Natural killer cell (primary cell): ENCODE measurements at regions not wholly inside any gene's neighbourhood (a gene's known extent, or its start where the extent isn't known, plus 50 kb on each side); places are given as distances from the start of the nearest gene placed in this dataset.

ENCODE experiments used
- ATAC-seq, 3 donors: fragments of 150-1000 bp in 2 of 3; fragments of 200-7000 bp in 1 of 3; cut with Tn5 transposase; 1 replicate in 1 of 3; 2 replicates in 2 of 3; pipeline ENCODE4 v1.10.0; 2021; ENCODE audit warnings: mild to moderate bottlenecking in 2 of 3, moderate library complexity in 2 of 3
- DNase-seq, 2 donors: peaks; one replicate each; pipeline versions ENCODE4 v3.0.0 to v3.0.0-alpha.2; 2013 to 2021; ENCODE audit warnings: mixed read lengths in 1 of 2
- H3K27ac ChIP-seq: one replicate; pipeline ENCODE4 v1.5.1; 2013; ENCODE audit warnings: mild to moderate bottlenecking, low read length
- H3K27me3 ChIP-seq: one replicate; pipeline ENCODE4 v1.6.1; 2013; ENCODE audit warnings: low read length; ENCODE audit not compliant: control insufficient read depth, insufficient read depth
- H3K36me3 ChIP-seq: one replicate; pipeline ENCODE4 v1.6.1; 2013; ENCODE audit warnings: low read length; ENCODE audit not compliant: control insufficient read depth, insufficient read depth
- H3K4me1 ChIP-seq: one replicate; pipeline ENCODE4 v1.6.1; 2013; ENCODE audit warnings: low read length; ENCODE audit not compliant: control insufficient read depth, insufficient read depth
- H3K4me3 ChIP-seq: one replicate; pipeline ENCODE4 v1.5.1; 2013; ENCODE audit warnings: low read length
- H3K9me3 ChIP-seq: one replicate; pipeline ENCODE4 v1.6.1; 2013; ENCODE audit warnings: low read length; ENCODE audit not compliant: control insufficient read depth, insufficient read depth
- H3K27ac Mint-ChIP-seq, 2 donors: one replicate each; pipeline ENCODE4 v1.8.0; 2022; ENCODE audit warnings: mild to moderate bottlenecking in 2 of 2, mixed read lengths in 2 of 2, moderate library complexity in 1 of 2
- H3K27me3 Mint-ChIP-seq, 2 donors: one replicate each; pipeline ENCODE4 v1.8.0; 2022; ENCODE audit warnings: low read depth in 2 of 2, mixed read lengths in 2 of 2
- H3K36me3 Mint-ChIP-seq: one replicate; pipeline ENCODE4 v1.8.0; 2022; ENCODE audit warnings: mixed read lengths
- H3K4me1 Mint-ChIP-seq, 2 donors: one replicate each; pipeline ENCODE4 v1.8.0; 2022; ENCODE audit warnings: mixed read lengths in 2 of 2
- H3K4me3 Mint-ChIP-seq: one replicate; pipeline ENCODE4 v1.8.0; 2022; ENCODE audit warnings: mild to moderate bottlenecking, moderate library complexity, mixed read lengths
- H3K9me3 Mint-ChIP-seq, 2 donors: one replicate each; pipeline ENCODE4 v1.8.0; 2022; ENCODE audit warnings: mixed read lengths in 2 of 2
- WGBS: methylation state at CpG from one replicate; pipeline ENCODE4 v1.1.7; 2013; ENCODE audit warnings: missing lambda C conversion rate; ENCODE audit not compliant: insufficient coverage; 5-methylcytosine and 5-hydroxymethylcytosine counted together
- intact Hi-C: fragments of 100-400 bp; cut with micrococcal nuclease; formaldehyde crosslinking; loops from one replicate; pipeline ENCODE4 v1.14.2; 2022
- TF ChIP-seq, protein P1 (sequence below): fragments of 200-600 bp; IDR thresholded peaks from one replicate; pipeline ENCODE4 v1.8.0; 2022; ENCODE audit warnings: antibody characterized with exemption

DNA sequence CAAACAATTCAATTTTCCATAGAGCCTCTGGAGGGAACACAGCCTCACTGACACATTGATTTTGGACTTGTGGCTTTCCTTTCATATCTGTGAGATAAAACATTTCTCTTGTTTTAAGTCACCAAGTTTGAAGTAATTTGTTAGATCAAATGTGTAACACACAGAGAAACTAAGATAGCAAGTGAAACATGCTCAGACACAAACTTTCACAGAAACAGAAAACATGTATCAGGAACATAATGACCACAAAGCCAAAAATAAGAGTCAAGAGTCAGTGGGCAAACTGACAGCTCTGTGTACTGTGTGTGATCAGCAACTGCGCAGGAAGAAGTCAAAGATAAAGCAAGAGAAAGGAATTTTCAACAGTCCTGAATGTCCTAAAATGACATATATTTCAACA is 1237.5 kb downstream of the AMY1C start:
- Mint-ChIP-seq H3K9me3 (peaks cover 15 to 25% of the 10 kb centered on the region in 2 donors), H3K4me1 (no peaks in the 10 kb centered on the region), H3K36me3 (peaks cover 7% of the 10 kb centered on the region), H3K27me3 (no peaks in the 10 kb centered on the region), H3K27ac (no peak overlapping the region), H3K4me3 (no peak overlapping the region)
- 64% methylated on average over 1 of the region's 1 CpG for WGBS
- no peak overlapping the region for H3K27ac ChIP-seq
- no peaks in the 10 kb centered on the region for H3K9me3 ChIP-seq
- intact Hi-C loops: no loop called here
- no peak overlapping the region for H3K4me3 ChIP-seq
- no peaks in the 10 kb centered on the region for H3K36me3 ChIP-seq
- TF ChIP-seq, protein P1, sequence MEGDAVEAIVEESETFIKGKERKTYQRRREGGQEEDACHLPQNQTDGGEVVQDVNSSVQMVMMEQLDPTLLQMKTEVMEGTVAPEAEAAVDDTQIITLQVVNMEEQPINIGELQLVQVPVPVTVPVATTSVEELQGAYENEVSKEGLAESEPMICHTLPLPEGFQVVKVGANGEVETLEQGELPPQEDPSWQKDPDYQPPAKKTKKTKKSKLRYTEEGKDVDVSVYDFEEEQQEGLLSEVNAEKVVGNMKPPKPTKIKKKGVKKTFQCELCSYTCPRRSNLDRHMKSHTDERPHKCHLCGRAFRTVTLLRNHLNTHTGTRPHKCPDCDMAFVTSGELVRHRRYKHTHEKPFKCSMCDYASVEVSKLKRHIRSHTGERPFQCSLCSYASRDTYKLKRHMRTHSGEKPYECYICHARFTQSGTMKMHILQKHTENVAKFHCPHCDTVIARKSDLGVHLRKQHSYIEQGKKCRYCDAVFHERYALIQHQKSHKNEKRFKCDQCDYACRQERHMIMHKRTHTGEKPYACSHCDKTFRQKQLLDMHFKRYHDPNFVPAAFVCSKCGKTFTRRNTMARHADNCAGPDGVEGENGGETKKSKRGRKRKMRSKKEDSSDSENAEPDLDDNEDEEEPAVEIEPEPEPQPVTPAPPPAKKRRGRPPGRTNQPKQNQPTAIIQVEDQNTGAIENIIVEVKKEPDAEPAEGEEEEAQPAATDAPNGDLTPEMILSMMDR: no peak
- no peak for ATAC-seq
- H3K4me1 ChIP-seq: no peaks in the 10 kb centered on the region
- H3K27me3 ChIP-seq: no peaks in the 10 kb centered on the region
- DNase-seq: no peak

GRCh38 chr1:104989012-104989411 is 1239.3 kb downstream of the AMY1C start:
- Histone ChIP-seq H3K36me3 (no peaks in the 10 kb centered on the region), H3K4me3 (no peak overlapping the region), H3K4me1 (no peaks in the 10 kb centered on the region), H3K27me3 (no peaks in the 10 kb centered on the region), H3K9me3 (no peaks in the 10 kb centered on the region), H3K27ac (no peak overlapping the region)
- intact Hi-C loops: no loop called here
- DNase-seq (no peak), ATAC-seq (no peak)
- H3K27ac Mint-ChIP-seq: no peak overlapping the region
- no peak overlapping the region for H3K4me3 Mint-ChIP-seq
- peaks cover 12 to 21% of the 10 kb centered on the region in 2 donors for H3K9me3 Mint-ChIP-seq
- TF ChIP-seq, protein P1: no peak
- no CpG with 5 or more reads among the region's 3 CpGs for WGBS
- no peaks in the 10 kb centered on the region for H3K4me1 Mint-ChIP-seq
- peaks cover 7% of the 10 kb centered on the region for H3K36me3 Mint-ChIP-seq
- H3K27me3 Mint-ChIP-seq: no peaks in the 10 kb centered on the region

GRCh38 chr1:104991702-104992101 is 1242.0 kb downstream of the AMY1C start:
- H3K36me3 Mint-ChIP-seq: peaks cover 7% of the 10 kb centered on the region
- Histone ChIP-seq H3K9me3 (no peaks in the 10 kb centered on the region), H3K36me3 (no peaks in the 10 kb centered on the region), H3K4me1 (no peaks in the 10 kb centered on the region), H3K4me3 (no peak overlapping the region), H3K27me3 (no peaks in the 10 kb centered on the region), H3K27ac (no peak overlapping the region)
- intact Hi-C loops: no loop called here
- WGBS: 81% methylated on average over 3 of the region's 3 CpGs
- H3K4me1 Mint-ChIP-seq: no peaks in the 10 kb centered on the region
- H3K9me3 Mint-ChIP-seq: peaks cover 12 to 20% of the 10 kb centered on the region in 2 donors
- no peak for ATAC-seq
- H3K27me3 Mint-ChIP-seq: no peaks in the 10 kb centered on the region
- no peak for DNase-seq
- no peak overlapping the region for H3K27ac Mint-ChIP-seq
- H3K4me3 Mint-ChIP-seq: no peak overlapping the region
- TF ChIP-seq, protein P1: no peak

- no peaks in the 10 kb centered on the region for H3K4me1 ChIP-seq
- no peaks in the 10 kb centered on the region for H3K36me3 ChIP-seq
- H3K4me3 ChIP-seq: no peak overlapping the region
- TF ChIP-seq, protein P1: no peak
- no peak overlapping the region for H3K4me3 Mint-ChIP-seq
- H3K9me3 ChIP-seq: peaks cover 14% of the 10 kb centered on the region
- 52% methylated on average over 3 of the region's 3 CpGs for WGBS
- H3K27me3 ChIP-seq: no peaks in the 10 kb centered on the region
- no peak overlapping the region for H3K27ac ChIP-seq
- intact Hi-C loops: no loop called here
- H3K36me3 Mint-ChIP-seq: no peaks in the 10 kb centered on the region
- no peaks in the 10 kb centered on the region for H3K27me3 Mint-ChIP-seq
- peaks cover 8 to 10% of the 10 kb centered on the region in 2 donors for H3K9me3 Mint-ChIP-seq
- H3K27ac Mint-ChIP-seq: no peak overlapping the region
- DNase-seq: no peak
- no peak for ATAC-seq
- no peaks in the 10 kb centered on the region for H3K4me1 Mint-ChIP-seq
Measured at GRCh38 chr1:105000793-105001192, 1251.1 kb downstream of the AMY1C start.
